K562 (cell line): ENCODE measurements at regions not wholly inside any gene's neighbourhood (a gene's known extent, or its start where the extent isn't known, plus 50 kb on each side); places are given as distances from the start of the nearest gene placed in this dataset.

Experiments
- ATAC-seq: fragments of 200-7000 bp; cut with Tn5 transposase; 3 replicates; pipeline ENCODE4 v1.9.1; 2020; ENCODE audit warnings: moderate library complexity
- BruUV-seq: library from RNA; stranded (reverse); fragments of 400-500 nt; replicated peaks from 2 replicates; lab custom pipeline; 2021; lab: Mats Ljungman, UMichigan
- CTCF ChIA-PET: fragments of 300-600 bp; formaldehyde crosslinking; extraction: SDS; loops from one replicate; lab custom pipeline; 2021; ENCODE audit warnings: low intra/inter-chr PET ratio; lab: Yijun Ruan, JAX
- POLR2A ChIA-PET: fragments of 300-600, 350-650 bp; sonication (Branson Sonifier 250); formaldehyde crosslinking; extraction: SDS; loops from one replicate; lab custom pipeline; 2021; ENCODE audit warnings: antibody characterized with exemption, inconsistent platforms; lab: Yijun Ruan, JAX
- DNase-seq, 4 experiments: peaks; one replicate each; pipeline versions ENCODE4 v3.0.0 to v3.0.0-alpha.2; 2011 to 2018; ENCODE audit warnings: low spot score in 3 of 4, mixed read lengths in 3 of 4; ENCODE audit errors: extremely low read depth in 1 of 4
- FAIRE-seq: peaks from 2 replicates; lab custom pipeline; 2011; peaks lifted over from hg19 to GRCh38; lab: Jason Lieb, UNC
- H2AFZ ChIP-seq: 2 replicates; pipeline ENCODE4 v1.6.0; 2011; ENCODE audit warnings: low read depth, low read length, control low read depth, inconsistent platforms
- H3K27ac ChIP-seq: fragments of 200-600 bp; 3 replicates; pipeline ENCODE4 v1.8.0; 2011; ENCODE audit warnings: low read depth, mild to moderate bottlenecking, control low read depth, inconsistent platforms, low read length, moderate library complexity, mixed read lengths; ENCODE audit errors: extremely low read depth
- H3K27me3 ChIP-seq, 2 experiments: fragments of 300-600 bp in 1 of 2; 2 replicates in 1 of 2; 3 replicates in 1 of 2; pipeline versions ENCODE4 v1.6.0 to v1.8.0; 2011; ENCODE audit warnings: inconsistent platforms in 2 of 2, low read length in 2 of 2, mild to moderate bottlenecking in 1 of 2, mixed read lengths in 1 of 2, moderate library complexity in 1 of 2; ENCODE audit not compliant: control insufficient read depth in 2 of 2, insufficient read depth in 2 of 2
- H3K36me3 ChIP-seq: fragments of 300-600 bp; 3 replicates; pipeline ENCODE4 v1.8.0; 2011; ENCODE audit warnings: mild to moderate bottlenecking, low read length, inconsistent platforms; ENCODE audit not compliant: control insufficient read depth, insufficient read depth
- H3K4me1 ChIP-seq, 2 experiments: fragments of 200-600 bp in 1 of 2; replicated peaks in 1 of 2; 2 replicates in 1 of 2; 3 replicates in 1 of 2; pipeline versions ENCODE4 v1.5.1 to v1.8.0; 2011; ENCODE audit warnings: inconsistent platforms in 2 of 2, low read length in 2 of 2, mild to moderate bottlenecking in 1 of 2, mixed read lengths in 1 of 2, moderate library complexity in 1 of 2; ENCODE audit not compliant: control insufficient read depth in 2 of 2, insufficient read depth in 2 of 2
- H3K4me2 ChIP-seq: 2 replicates; pipeline ENCODE4 v1.6.1; 2011; ENCODE audit warnings: low read length, control low read depth, inconsistent platforms, mixed read lengths; ENCODE audit not compliant: insufficient read depth
- H3K4me3 ChIP-seq: fragments of 200-600 bp; sonication (generic), shearing (Covaris generic); 2 replicates; pipeline ENCODE4 v1.5.1; 2016; ENCODE audit warnings: control low read depth, inconsistent platforms
- H3K79me2 ChIP-seq: fragments of 200-600 bp; 3 replicates; pipeline ENCODE4 v1.8.0; 2011; ENCODE audit warnings: low read length, inconsistent platforms; ENCODE audit not compliant: control insufficient read depth, insufficient read depth
- H3K9ac ChIP-seq, 2 experiments: 2 replicates each; pipeline versions ENCODE4 v1.6.0 to v1.6.1; 2011; ENCODE audit warnings: low read depth in 2 of 2, low read length in 2 of 2, control low read depth in 1 of 2, inconsistent platforms in 1 of 2, mild to moderate bottlenecking in 1 of 2, mixed read lengths in 1 of 2; ENCODE audit not compliant: insufficient read depth in 1 of 2
- H3K9me1 ChIP-seq: one replicate; pipeline ENCODE4 v1.6.0; 2011; ENCODE audit warnings: inconsistent platforms, mild to moderate bottlenecking, low read length, moderate library complexity; ENCODE audit not compliant: control insufficient read depth, insufficient read depth
- H3K9me3 ChIP-seq: replicated peaks from 2 replicates; pipeline ENCODE4 v1.5.1; 2011; ENCODE audit warnings: low read depth, low read length, inconsistent platforms; ENCODE audit not compliant: control insufficient read depth, insufficient read depth
- H4K20me1 ChIP-seq: replicated peaks from 2 replicates; pipeline ENCODE4 v1.6.1; 2011; ENCODE audit warnings: low read length, inconsistent platforms, mixed read lengths; ENCODE audit not compliant: control insufficient read depth, insufficient read depth
- ARID2 ChIP-seq: fragments of 450-650 bp; IDR thresholded peaks from 2 replicates; pipeline ENCODE4 v1.6.1; 2017; ENCODE audit warnings: antibody characterized with exemption, mild to moderate bottlenecking
- KHSRP ChIP-seq: fragments of 450-650 bp; IDR thresholded peaks from 2 replicates; pipeline ENCODE4 v1.6.1; 2017
- MTF1 ChIP-seq: fragments of 250-450 bp; sonication (Bioruptor Pico); IDR thresholded peaks from 2 replicates; pipeline ENCODE4 v1.9.0; 2021; ENCODE audit warnings: moderate library complexity, mild to moderate bottlenecking, inconsistent platforms, borderline replicate concordance
- NFE2L1 ChIP-seq: fragments of 450-650 bp; IDR thresholded peaks from 2 replicates; pipeline ENCODE4 v1.6.1; 2016; ENCODE audit warnings: missing genetic modification characterization, low read depth, mild to moderate bottlenecking, missing compliant biosample characterization, moderate library complexity, borderline replicate concordance
- NFRKB ChIP-seq: fragments of 450-650 bp; IDR thresholded peaks from 2 replicates; pipeline ENCODE4 v1.6.1; 2016; ENCODE audit warnings: low read depth
- NRF1 ChIP-seq, 2 experiments: fragments of 450-650 bp; IDR thresholded peaks in 1 of 2; conservative IDR thresholded peaks in 1 of 2; 2 replicates each; pipeline ENCODE4 v1.6.1; 2014; ENCODE audit warnings: mild to moderate bottlenecking in 2 of 2
- RAD51 ChIP-seq: fragments of 450-650 bp; IDR thresholded peaks from 2 replicates; pipeline ENCODE4 v1.7.1; 2016; ENCODE audit warnings: low read depth, mild to moderate bottlenecking, borderline replicate concordance
- SIN3B ChIP-seq: fragments of 450-650 bp; IDR thresholded peaks from 2 replicates; pipeline ENCODE4 v1.6.1; 2017; ENCODE audit warnings: low read depth, mild to moderate bottlenecking, moderate library complexity
- YY1 ChIP-seq, 3 experiments: IDR thresholded peaks; 2 replicates each; pipeline ENCODE4 v1.6.1; 2011; ENCODE audit warnings: low read length in 2 of 3, mild to moderate bottlenecking in 2 of 3, moderate library complexity in 2 of 3, borderline replicate concordance in 1 of 3, control low read depth in 1 of 3, low read depth in 1 of 3; ENCODE audit not compliant: insufficient read depth in 3 of 3, insufficient replicate concordance in 2 of 3, control insufficient read depth in 1 of 3, insufficient read length in 1 of 3; ENCODE audit errors: extremely low read depth in 1 of 3
- ZNF24 ChIP-seq: fragments of 450-650 bp; IDR thresholded peaks from 2 replicates; pipeline ENCODE4 v1.6.1; 2016
- ZNF561 ChIP-seq: fragments of 450-650 bp; formaldehyde crosslinking; conservative IDR thresholded peaks from 2 replicates; pipeline ENCODE4 v1.4.0; 2020; ENCODE audit warnings: mild to moderate bottlenecking, moderate library complexity
- ZNF778 ChIP-seq: fragments of 450-650 bp; formaldehyde crosslinking; IDR thresholded peaks from 2 replicates; pipeline ENCODE4 v1.4.0; 2020; ENCODE audit warnings: mild to moderate bottlenecking, moderate library complexity
- in situ Hi-C: fragments of 300-500 bp; cut with MboI; formaldehyde crosslinking; loops from 4 replicates; pipeline ENCODE4 v1.15.0; 2018; ENCODE audit warnings: inconsistent platforms, mixed read lengths
- intact Hi-C: fragments of 100-400 bp; cut with micrococcal nuclease; formaldehyde crosslinking; loops from 2 replicates; pipeline ENCODE4 v1.14.2; 2022
- TF ChIP-seq, protein P1 (sequence below): fragments of 200-800 bp; sonication (Bioruptor generic); IDR thresholded peaks from 2 replicates; pipeline ENCODE4 v1.6.1; 2017; ENCODE audit warnings: missing genetic modification characterization, missing compliant biosample characterization
- TF ChIP-seq, protein P2 (sequence below), 2 experiments: fragments of 450-650 bp in 1 of 2; sonication (generic) in 1 of 2; formaldehyde crosslinking; conservative IDR thresholded peaks; 2 replicates each; pipeline versions ENCODE4 v1.4.0 to v1.8.1; 2020 to 2022; ENCODE audit warnings: mild to moderate bottlenecking in 1 of 2, missing genetic modification reagents in 1 of 2
- TF ChIP-seq, protein P3 (sequence below): fragments of 450-650 bp; formaldehyde crosslinking; IDR thresholded peaks from 2 replicates; pipeline ENCODE4 v1.4.0; 2022; ENCODE audit warnings: missing genetic modification characterization
- TF ChIP-seq, protein P4 (sequence below): sonication (generic); formaldehyde crosslinking; IDR thresholded peaks from 2 replicates; pipeline ENCODE4 v1.5.0; 2020; ENCODE audit warnings: missing genetic modification reagents
- TF ChIP-seq, protein P5 (sequence below): fragments of 250-450 bp; sonication (Bioruptor Pico); IDR thresholded peaks from 2 replicates; pipeline ENCODE4 v1.9.0; 2021; ENCODE audit warnings: mild to moderate bottlenecking, inconsistent platforms

DNA sequence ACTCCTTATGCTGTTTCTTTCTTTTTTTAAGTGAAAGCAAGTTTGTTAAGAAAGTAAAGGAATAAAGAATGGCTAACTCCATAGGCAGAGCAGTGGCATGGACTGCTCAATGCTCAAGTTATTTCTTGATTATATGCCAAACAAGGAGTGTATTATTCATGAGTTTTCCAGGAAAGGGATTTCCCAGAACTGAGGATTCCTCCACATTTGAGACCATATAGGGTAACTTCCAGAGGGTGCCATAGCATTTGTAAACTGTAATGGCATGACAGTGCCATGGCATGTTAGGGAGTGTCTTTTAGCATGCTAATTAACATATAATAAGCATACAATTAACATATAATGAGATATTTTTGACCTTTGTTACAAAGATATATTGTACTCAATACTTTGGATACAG lies 1034.5 kb upstream of the PHF14 start:
- H3K27ac ChIP-seq, result no peak overlapping the region
- no peaks in the 10 kb centered on the region for H3K36me3 ChIP-seq
- FAIRE-seq, result no peak
- H3K9ac ChIP-seq, result no peak overlapping the region
- no peaks in the 10 kb centered on the region for H4K20me1 ChIP-seq
- intact Hi-C loops, result no loop called here
- CTCF ChIA-PET, result no interaction called here
- no TSS peak for BruUV-seq
- H3K9me1 ChIP-seq, result no peaks in the 10 kb centered on the region
- H3K4me2 ChIP-seq, result no peak overlapping the region
- peak in 1 of 4 experiments; percentile 1 for DNase-seq
- H3K27me3 ChIP-seq, result no peaks in the 10 kb centered on the region
- H3K9me3 ChIP-seq, result no peaks in the 10 kb centered on the region
- no peak for ATAC-seq
- no peak overlapping the region for H3K4me3 ChIP-seq
- POLR2A ChIA-PET, result no interaction called here
- no peaks in the 10 kb centered on the region for H3K4me1 ChIP-seq
- in situ Hi-C loops, result no loop called here
- H2AFZ ChIP-seq, result no peak overlapping the region
- no peaks in the 10 kb centered on the region for H3K79me2 ChIP-seq
- TF ChIP-seq, protein P1, sequence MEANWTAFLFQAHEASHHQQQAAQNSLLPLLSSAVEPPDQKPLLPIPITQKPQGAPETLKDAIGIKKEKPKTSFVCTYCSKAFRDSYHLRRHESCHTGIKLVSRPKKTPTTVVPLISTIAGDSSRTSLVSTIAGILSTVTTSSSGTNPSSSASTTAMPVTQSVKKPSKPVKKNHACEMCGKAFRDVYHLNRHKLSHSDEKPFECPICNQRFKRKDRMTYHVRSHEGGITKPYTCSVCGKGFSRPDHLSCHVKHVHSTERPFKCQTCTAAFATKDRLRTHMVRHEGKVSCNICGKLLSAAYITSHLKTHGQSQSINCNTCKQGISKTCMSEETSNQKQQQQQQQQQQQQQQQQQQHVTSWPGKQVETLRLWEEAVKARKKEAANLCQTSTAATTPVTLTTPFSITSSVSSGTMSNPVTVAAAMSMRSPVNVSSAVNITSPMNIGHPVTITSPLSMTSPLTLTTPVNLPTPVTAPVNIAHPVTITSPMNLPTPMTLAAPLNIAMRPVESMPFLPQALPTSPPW, result no peak
- TF ChIP-seq NFE2L1 (tag) (no peak), RAD51 (no peak), KHSRP (no peak), NFRKB (no peak), MTF1 (CRISPR knock-in tag) (no peak), YY1 (IDR thresholded peaks at IDR 0.05; ENCODE audit: borderline replicate concordance in 1 of 3, control insufficient read depth in 1 of 3, extremely low read depth in 1 of 3, insufficient read depth in 3 of 3, insufficient read length in 1 of 3, insufficient replicate concordance in 2 of 3, low read depth in 1 of 3, low read length in 2 of 3) (no peak), ZNF778 (CRISPR knock-in tag) (no peak), ARID2 (no peak), ZNF24 (no peak), NRF1 (conservative IDR thresholded peaks at IDR 0.05 in 1 of 2, IDR thresholded peaks at IDR 0.05 in 1 of 2) (no peak), SIN3B (no peak), ZNF561 (no peak)
- TF ChIP-seq, protein P2, sequence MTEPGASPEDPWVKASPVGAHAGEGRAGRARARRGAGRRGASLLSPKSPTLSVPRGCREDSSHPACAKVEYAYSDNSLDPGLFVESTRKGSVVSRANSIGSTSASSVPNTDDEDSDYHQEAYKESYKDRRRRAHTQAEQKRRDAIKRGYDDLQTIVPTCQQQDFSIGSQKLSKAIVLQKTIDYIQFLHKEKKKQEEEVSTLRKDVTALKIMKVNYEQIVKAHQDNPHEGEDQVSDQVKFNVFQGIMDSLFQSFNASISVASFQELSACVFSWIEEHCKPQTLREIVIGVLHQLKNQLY (CRISPR knock-in tag; conservative IDR thresholded peaks at IDR 0.05), result no peak
- TF ChIP-seq, protein P3, sequence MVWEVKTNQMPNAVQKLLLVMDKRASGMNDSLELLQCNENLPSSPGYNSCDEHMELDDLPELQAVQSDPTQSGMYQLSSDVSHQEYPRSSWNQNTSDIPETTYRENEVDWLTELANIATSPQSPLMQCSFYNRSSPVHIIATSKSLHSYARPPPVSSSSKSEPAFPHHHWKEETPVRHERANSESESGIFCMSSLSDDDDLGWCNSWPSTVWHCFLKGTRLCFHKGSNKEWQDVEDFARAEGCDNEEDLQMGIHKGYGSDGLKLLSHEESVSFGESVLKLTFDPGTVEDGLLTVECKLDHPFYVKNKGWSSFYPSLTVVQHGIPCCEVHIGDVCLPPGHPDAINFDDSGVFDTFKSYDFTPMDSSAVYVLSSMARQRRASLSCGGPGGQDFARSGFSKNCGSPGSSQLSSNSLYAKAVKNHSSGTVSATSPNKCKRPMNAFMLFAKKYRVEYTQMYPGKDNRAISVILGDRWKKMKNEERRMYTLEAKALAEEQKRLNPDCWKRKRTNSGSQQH (CRISPR knock-in tag), result no peak
- TF ChIP-seq, protein P4, sequence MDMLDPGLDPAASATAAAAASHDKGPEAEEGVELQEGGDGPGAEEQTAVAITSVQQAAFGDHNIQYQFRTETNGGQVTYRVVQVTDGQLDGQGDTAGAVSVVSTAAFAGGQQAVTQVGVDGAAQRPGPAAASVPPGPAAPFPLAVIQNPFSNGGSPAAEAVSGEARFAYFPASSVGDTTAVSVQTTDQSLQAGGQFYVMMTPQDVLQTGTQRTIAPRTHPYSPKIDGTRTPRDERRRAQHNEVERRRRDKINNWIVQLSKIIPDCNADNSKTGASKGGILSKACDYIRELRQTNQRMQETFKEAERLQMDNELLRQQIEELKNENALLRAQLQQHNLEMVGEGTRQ (CRISPR knock-in tag), result no peak
- TF ChIP-seq, protein P5, sequence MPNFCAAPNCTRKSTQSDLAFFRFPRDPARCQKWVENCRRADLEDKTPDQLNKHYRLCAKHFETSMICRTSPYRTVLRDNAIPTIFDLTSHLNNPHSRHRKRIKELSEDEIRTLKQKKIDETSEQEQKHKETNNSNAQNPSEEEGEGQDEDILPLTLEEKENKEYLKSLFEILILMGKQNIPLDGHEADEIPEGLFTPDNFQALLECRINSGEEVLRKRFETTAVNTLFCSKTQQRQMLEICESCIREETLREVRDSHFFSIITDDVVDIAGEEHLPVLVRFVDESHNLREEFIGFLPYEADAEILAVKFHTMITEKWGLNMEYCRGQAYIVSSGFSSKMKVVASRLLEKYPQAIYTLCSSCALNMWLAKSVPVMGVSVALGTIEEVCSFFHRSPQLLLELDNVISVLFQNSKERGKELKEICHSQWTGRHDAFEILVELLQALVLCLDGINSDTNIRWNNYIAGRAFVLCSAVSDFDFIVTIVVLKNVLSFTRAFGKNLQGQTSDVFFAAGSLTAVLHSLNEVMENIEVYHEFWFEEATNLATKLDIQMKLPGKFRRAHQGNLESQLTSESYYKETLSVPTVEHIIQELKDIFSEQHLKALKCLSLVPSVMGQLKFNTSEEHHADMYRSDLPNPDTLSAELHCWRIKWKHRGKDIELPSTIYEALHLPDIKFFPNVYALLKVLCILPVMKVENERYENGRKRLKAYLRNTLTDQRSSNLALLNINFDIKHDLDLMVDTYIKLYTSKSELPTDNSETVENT (CRISPR knock-in tag), result no peak
